ENCODE measurements at regions not wholly inside any gene's neighbourhood (a gene's known extent, or its start where the extent isn't known, plus 50 kb on each side); places are given as distances from the start of the nearest gene placed in this dataset.

DNA sequence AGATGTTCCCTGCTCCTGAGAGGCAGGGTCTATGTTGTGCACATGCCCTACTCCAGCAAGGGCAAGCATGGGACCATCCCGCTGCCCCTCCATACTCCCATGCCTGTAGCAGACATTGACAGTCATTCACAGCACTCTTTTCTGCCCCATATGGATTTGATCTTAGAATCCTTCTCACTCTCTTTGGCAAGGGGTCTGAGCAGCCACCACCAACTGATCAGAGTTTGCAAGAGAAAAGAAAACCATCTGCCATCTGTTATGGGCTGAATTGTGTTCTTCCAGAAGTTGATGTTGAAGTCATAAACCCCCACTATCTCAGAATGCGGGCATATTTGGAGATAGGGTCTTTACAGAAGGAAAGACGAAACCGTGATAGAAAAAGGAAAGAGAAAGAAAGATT is 315.1 kb upstream of the CLINT1 start:
- TF ChIP-seq CTCF (IDR thresholded peaks at IDR 0.05; ENCODE audit: insufficient read depth, low read length, poor library complexity, severe bottlenecking) (no peak), EZH2phosphoT487 (conservative IDR thresholded peaks at IDR 0.05; ENCODE audit: low read length) (no peak)

All from SU-DHL-6 (cell line).